NOMO-1 treated with dmso at 0.1 percent for 144 hours (cell line): ENCODE measurements at regions not wholly inside any gene's neighbourhood (a gene's known extent, or its start where the extent isn't known, plus 50 kb on each side); places are given as distances from the start of the nearest gene placed in this dataset.
"Not testable (repeated sequence)": the region's sequence is repeated elsewhere in the genome, so short reads cannot be mapped to it uniquely, and the experiment has no call there.

Source experiments
- DNase-seq: peaks from one replicate; lab custom pipeline; 2025; ENCODE audit not compliant: unreplicated experiment; lab: John Stamatoyannopoulos, UW

- no peak for DNase-seq
Observed at GRCh38 chr2:160721089-160722040, 227.8 kb upstream of the RBMS1 start.

GRCh38 chr2:160726046-160726445 is 232.4 kb upstream of the RBMS1 start:
- DNase-seq: no peak

GRCh38 chr2:160730296-160730995 is 236.8 kb upstream of the RBMS1 start:
- no peak for DNase-seq

- no peak for DNase-seq
Observed at GRCh38 chr2:160731415-160731814, 237.8 kb upstream of the RBMS1 start.

GRCh38 chr2:160731856-160732255 is 238.2 kb upstream of the RBMS1 start:
- no peak for DNase-seq

- no peak for DNase-seq
Observed at GRCh38 chr2:160735696-160736095, 242.1 kb upstream of the RBMS1 start.

GRCh38 chr2:160736148-160737028 is 242.8 kb upstream of the RBMS1 start:
- DNase-seq: no peak

GRCh38 chr2:160737247-160737646 is 243.6 kb upstream of the RBMS1 start:
- DNase-seq: no peak

- DNase-seq: no peak
Observed at GRCh38 chr2:160741271-160741670, 247.7 kb upstream of the RBMS1 start.

GRCh38 chr2:160741815-160742214 is 248.2 kb upstream of the RBMS1 start:
- no peak for DNase-seq

GRCh38 chr2:160742667-160743066 is 249.1 kb upstream of the RBMS1 start:
- no peak for DNase-seq

GRCh38 chr2:160747501-160748170 is 254.0 kb upstream of the RBMS1 start:
- DNase-seq: no peak

- DNase-seq: no peak
Observed at GRCh38 chr2:160751021-160751420, 257.4 kb upstream of the RBMS1 start.

GRCh38 chr2:160752475-160753330 is 259.1 kb upstream of the RBMS1 start:
- no peak for DNase-seq

- no peak for DNase-seq
Observed at GRCh38 chr2:160753331-160753654, 259.7 kb upstream of the RBMS1 start.

GRCh38 chr2:160753960-160754359 is 260.4 kb upstream of the RBMS1 start:
- DNase-seq: no peak

- no peak for DNase-seq
Observed at GRCh38 chr2:160756481-160756880, 262.9 kb upstream of the RBMS1 start.

- not testable (repeated sequence) for DNase-seq
Observed at GRCh38 chr2:160762493-160763128, 269.0 kb upstream of the RBMS1 start.

- DNase-seq: no peak
Observed at GRCh38 chr2:160783474-160783873, 289.9 kb upstream of the RBMS1 start.
